Ishikawa (cell line): ENCODE measurements at regions not wholly inside any gene's neighbourhood (a gene's known extent, or its start where the extent isn't known, plus 50 kb on each side); places are given as distances from the start of the nearest gene placed in this dataset.

Experiments
- CEBPB ChIP-seq: IDR thresholded peaks from 2 replicates; pipeline ENCODE4 v1.6.1; 2012
- CREB1 ChIP-seq: IDR thresholded peaks from 2 replicates; pipeline ENCODE4 v1.6.1; 2012; ENCODE audit warnings: low read depth
- EGR1 ChIP-seq: IDR thresholded peaks from 2 replicates; pipeline ENCODE4 v1.6.1; 2012
- EP300 ChIP-seq: IDR thresholded peaks from 2 replicates; pipeline ENCODE4 v1.6.1; 2012; ENCODE audit warnings: borderline replicate concordance
- FOXM1 ChIP-seq: IDR thresholded peaks from 2 replicates; pipeline ENCODE4 v1.6.1; 2012; ENCODE audit warnings: low read depth, borderline replicate concordance
- NFIC ChIP-seq: IDR thresholded peaks from 2 replicates; pipeline ENCODE4 v1.6.1; 2012
- RAD21 ChIP-seq: IDR thresholded peaks from 2 replicates; pipeline ENCODE4 v1.6.1; 2012; ENCODE audit warnings: low read depth
- TAF1 ChIP-seq: IDR thresholded peaks from 2 replicates; pipeline ENCODE4 v1.6.1; 2012; ENCODE audit warnings: low read depth, mild to moderate bottlenecking
- TCF12 ChIP-seq: IDR thresholded peaks from 2 replicates; pipeline ENCODE4 v1.6.1; 2012; ENCODE audit warnings: low read depth
- TEAD4 ChIP-seq: IDR thresholded peaks from 2 replicates; pipeline ENCODE4 v1.6.1; 2012
- YY1 ChIP-seq: IDR thresholded peaks from 2 replicates; pipeline ENCODE4 v1.6.1; 2012; ENCODE audit warnings: low read depth
- ZBTB7A ChIP-seq: IDR thresholded peaks from 2 replicates; pipeline ENCODE4 v1.6.1; 2012; ENCODE audit warnings: low read depth
- TF ChIP-seq, protein P1 (sequence below): IDR thresholded peaks from 2 replicates; pipeline ENCODE4 v1.6.1; 2012
- TF ChIP-seq, protein P2 (sequence below): IDR thresholded peaks from 2 replicates; pipeline ENCODE4 v1.6.1; 2012
- TF ChIP-seq, protein P3 (sequence below): IDR thresholded peaks from 2 replicates; pipeline ENCODE4 v1.6.1; 2012; ENCODE audit warnings: low read depth, mild to moderate bottlenecking

DNA sequence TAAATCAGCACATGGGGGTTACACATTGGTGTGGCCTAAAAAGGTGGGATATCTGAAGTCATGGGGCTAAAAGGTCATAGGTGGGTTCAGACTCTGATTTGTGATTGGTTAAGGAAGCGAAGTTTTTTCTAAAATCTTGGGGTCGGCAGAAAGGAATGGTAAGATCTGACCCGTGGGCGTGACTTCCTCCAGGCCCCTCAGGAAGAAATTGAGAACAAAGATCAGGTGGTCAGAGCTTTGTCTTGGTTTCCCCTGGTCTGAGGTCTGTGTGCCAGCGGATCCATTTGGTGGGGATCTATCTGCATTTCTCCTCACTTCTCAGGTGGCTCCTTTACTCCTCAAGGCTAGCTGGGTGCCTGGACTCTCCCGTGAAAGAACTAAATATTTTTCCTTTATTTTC, 302.8 kb downstream of the ABCC12 start:
- TF ChIP-seq NFIC (no peak), YY1 (no peak)

DNA sequence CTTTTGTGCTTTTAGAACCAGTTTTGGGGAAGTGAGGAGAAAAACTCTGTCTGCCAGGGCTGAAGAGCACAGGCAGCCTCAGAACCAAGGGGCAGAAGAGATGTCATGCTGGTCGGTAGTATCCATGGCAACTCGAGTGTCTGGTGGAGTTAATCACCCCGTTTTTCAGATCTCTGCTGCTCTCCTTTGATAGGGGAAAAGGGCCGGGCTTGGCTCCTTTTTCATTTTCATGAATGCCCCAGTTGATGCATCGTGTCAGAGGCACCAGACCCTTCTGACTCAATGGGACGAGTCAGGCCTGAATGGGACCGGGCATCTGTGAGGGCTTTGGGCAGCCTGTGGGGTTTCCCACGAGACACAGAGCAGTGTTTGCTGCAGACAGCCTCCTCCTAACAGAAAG, 304.6 kb downstream of the ABCC12 start:
- TF ChIP-seq NFIC, result no peak
- TF ChIP-seq, protein P1, sequence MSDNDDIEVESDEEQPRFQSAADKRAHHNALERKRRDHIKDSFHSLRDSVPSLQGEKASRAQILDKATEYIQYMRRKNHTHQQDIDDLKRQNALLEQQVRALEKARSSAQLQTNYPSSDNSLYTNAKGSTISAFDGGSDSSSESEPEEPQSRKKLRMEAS, result no peak
- TF ChIP-seq ZBTB7A, result no peak
- TF ChIP-seq CREB1, result no peak
- TF ChIP-seq, protein P2, sequence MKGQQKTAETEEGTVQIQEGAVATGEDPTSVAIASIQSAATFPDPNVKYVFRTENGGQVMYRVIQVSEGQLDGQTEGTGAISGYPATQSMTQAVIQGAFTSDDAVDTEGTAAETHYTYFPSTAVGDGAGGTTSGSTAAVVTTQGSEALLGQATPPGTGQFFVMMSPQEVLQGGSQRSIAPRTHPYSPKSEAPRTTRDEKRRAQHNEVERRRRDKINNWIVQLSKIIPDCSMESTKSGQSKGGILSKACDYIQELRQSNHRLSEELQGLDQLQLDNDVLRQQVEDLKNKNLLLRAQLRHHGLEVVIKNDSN, result no peak
- TF ChIP-seq EGR1, result no peak
- TF ChIP-seq EP300, result no peak
- no peak for TF ChIP-seq YY1
- no peak for TF ChIP-seq CEBPB
- TF ChIP-seq, protein P3, sequence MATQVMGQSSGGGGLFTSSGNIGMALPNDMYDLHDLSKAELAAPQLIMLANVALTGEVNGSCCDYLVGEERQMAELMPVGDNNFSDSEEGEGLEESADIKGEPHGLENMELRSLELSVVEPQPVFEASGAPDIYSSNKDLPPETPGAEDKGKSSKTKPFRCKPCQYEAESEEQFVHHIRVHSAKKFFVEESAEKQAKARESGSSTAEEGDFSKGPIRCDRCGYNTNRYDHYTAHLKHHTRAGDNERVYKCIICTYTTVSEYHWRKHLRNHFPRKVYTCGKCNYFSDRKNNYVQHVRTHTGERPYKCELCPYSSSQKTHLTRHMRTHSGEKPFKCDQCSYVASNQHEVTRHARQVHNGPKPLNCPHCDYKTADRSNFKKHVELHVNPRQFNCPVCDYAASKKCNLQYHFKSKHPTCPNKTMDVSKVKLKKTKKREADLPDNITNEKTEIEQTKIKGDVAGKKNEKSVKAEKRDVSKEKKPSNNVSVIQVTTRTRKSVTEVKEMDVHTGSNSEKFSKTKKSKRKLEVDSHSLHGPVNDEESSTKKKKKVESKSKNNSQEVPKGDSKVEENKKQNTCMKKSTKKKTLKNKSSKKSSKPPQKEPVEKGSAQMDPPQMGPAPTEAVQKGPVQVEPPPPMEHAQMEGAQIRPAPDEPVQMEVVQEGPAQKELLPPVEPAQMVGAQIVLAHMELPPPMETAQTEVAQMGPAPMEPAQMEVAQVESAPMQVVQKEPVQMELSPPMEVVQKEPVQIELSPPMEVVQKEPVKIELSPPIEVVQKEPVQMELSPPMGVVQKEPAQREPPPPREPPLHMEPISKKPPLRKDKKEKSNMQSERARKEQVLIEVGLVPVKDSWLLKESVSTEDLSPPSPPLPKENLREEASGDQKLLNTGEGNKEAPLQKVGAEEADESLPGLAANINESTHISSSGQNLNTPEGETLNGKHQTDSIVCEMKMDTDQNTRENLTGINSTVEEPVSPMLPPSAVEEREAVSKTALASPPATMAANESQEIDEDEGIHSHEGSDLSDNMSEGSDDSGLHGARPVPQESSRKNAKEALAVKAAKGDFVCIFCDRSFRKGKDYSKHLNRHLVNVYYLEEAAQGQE, result no peak

DNA sequence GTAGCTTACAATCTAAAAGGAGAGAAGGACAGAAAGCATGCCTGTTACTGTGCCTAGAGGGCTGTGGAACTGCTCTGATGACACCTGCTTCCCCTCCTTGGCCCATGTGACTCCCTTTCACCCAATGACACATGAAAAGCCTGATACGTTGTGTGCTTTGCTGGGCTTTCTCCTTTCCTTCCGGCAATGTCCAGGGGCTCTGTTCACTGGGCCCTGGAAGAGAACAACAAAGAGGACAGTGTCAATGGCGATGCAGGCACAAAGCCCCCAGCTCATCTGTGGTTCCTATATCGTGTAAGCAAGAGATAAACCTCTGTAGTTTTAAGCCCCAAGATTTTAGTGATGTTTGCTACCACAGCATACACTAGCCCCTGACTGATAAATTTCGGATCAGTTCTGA, 306.1 kb downstream of the ABCC12 start:
- TF ChIP-seq, protein P2, result 0 out of 2 replicates have a peak, but pooled peaks have one; percentile 15
- TF ChIP-seq TCF12 (no peak), EP300 (no peak), YY1 (no peak), TEAD4 (no peak), CEBPB (no peak), CREB1 (no peak)

DNA sequence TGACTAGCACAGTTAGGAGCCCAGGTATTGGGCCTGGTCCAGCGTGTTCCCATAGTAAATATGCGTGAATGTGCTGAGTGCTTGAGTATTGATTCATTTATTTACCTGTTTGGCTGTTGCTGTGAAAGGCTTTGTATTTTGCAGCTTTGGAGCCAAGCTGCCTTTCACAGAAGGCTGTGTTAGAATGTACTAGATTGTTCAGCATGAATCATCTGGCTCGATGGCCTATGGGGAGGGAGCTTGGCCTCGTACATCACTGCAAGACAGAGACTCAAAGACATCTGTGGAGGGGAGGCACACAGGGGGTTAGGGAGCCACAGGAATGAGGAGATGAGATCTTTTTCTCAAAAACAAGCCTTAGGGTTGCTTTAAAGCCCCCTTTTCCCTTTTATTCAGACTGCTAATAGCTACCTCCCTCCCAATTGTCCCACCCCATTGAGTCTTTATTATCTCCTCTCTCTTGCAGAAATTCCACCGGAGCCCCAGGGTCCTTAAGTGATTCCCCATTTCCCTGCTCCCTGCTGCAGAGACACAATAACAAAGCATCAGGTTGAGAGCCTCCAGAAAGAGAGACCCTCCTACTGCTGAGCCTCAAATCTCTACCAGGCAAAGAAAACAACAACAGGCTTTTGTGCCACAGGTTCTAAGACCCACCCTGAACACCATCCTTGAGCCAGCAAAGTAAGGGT, 307.2 kb downstream of the ABCC12 start:
- TF ChIP-seq CREB1, result no peak
- TF ChIP-seq RAD21, result no peak
- no peak for TF ChIP-seq CEBPB
- no peak for TF ChIP-seq TEAD4
- no peak for TF ChIP-seq FOXM1
- TF ChIP-seq EP300, result no peak
- TF ChIP-seq YY1, result no peak
- TF ChIP-seq TAF1, result no peak
- TF ChIP-seq NFIC, result no peak
- TF ChIP-seq, protein P1, result no peak
- TF ChIP-seq, protein P3, result no peak
- TF ChIP-seq ZBTB7A, result no peak
- no peak for TF ChIP-seq TCF12

DNA sequence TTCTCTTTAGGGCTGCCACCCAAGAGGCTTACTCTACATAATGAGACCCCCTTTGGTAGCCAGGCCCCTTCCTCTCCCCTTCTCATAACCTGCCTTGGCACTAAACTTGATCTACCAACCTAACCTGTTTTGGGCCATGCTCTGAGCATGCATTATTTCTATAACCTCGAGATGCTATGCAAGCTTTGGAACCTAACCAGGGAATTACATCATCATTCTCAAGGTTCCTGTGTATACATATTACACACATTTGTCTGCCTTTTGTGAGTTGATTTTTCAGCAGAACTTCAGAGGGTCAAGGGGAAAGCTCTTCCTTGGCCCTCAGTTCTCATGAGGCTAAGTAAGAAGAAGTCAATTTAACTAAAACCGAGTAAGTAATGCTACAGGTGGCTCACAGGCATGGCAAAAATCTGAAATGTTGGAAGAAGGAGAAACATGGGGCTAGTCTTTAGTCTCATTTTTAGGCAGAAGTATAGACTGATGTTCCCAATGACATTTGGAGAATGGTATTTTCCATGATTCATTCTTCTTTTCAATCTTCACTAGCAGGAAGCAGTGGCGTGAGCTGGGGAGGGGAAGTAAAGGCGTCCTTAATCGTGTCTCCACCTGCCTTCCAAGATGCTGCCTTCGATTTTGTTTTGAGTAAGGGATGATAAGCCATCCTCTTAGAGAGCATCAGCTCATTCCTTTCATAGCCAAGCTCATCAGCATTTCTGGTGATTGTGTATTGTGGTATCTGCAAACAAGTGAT, 308.4 kb downstream of the ABCC12 start:
- TF ChIP-seq EP300 (no peak), ZBTB7A (no peak), YY1 (no peak), TEAD4 (no peak), EGR1 (no peak), FOXM1 (no peak), TAF1 (no peak), RAD21 (no peak), NFIC (no peak)
- TF ChIP-seq, protein P1, result no peak
- TF ChIP-seq, protein P3, result no peak
